ENCODE measurements at regions not wholly inside any gene's neighbourhood (a gene's known extent, or its start where the extent isn't known, plus 50 kb on each side); places are given as distances from the start of the nearest gene placed in this dataset.
"Not testable (repeated sequence)": the region's sequence is repeated elsewhere in the genome, so short reads cannot be mapped to it uniquely, and the experiment has no call there.

DNA sequence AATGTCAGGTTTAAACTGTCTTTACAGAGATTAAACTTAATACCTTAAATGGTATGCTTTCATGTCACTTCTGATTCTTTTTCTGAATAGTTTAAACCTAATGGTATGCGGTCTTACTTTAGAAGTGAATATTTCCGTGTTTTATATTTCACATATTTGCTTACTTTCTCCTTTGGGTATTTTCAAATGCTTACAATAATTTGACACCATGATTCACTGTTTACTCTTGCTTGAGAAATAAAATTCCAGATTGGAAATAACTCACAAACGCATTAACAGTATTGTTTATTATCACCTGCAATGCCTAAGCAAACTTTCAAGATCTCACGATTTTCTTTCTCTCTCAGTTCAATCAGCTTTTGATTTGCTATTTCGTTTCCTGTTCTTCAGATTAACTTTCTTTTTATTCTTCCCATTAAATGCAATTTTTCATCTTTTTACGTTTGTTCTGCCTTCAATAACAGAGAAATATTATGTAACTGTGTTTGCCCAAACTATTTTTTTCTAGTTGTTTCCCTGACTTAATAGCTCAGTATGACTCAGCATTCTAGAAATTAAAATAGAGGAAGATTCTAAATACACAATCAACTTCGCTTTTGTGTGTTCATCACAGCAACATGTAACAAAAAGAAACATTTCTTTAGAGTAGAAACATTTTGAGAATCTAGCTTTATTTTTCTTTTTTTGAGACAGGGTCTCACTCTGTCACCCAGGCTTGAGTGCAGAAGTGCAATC is 955.5 kb upstream of the PRKX start:
- no peak for DNase-seq

DNA sequence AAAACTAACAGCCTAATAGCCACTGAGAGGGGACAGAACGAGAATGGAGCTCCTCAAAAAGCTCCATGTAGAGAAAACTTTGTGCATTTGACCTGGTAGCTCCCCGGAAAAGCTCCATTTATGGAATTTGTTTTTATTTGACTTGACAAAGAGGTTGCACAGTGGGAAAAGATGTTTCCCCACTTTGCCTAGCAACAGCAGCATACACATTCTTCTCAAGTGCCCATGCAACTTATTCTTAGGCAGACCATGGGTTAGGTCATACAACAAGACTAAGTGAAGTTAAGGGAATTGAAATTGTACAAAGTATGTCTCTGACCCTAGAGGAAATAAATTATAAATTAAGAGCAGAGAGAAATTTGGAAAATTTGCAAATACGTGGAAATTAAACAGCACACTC is 949.6 kb upstream of the PRKX start:
- no peak for DNase-seq

DNA sequence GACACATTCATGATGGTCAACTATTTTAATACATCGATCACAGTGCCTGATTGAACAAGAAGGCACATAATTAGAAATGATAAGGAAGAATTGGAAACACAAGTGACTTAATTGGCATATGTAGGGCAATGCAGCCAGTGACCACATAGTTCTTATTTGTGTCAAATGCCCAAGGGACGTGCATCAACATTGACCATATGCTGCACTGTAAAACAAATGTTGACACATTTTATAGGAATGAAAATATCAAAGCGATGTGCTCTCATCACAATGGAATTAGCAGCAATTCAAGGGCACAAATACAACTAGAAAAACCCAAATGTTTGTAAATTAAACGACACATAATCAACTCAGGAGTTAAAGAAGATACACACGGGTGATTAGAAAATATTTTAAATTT is 948.3 kb upstream of the PRKX start:
- DNase-seq = no peak

- DNase-seq = no peak
Observed at GRCh38 chrX:4656419-4656818, 943.0 kb upstream of the PRKX start.

DNA sequence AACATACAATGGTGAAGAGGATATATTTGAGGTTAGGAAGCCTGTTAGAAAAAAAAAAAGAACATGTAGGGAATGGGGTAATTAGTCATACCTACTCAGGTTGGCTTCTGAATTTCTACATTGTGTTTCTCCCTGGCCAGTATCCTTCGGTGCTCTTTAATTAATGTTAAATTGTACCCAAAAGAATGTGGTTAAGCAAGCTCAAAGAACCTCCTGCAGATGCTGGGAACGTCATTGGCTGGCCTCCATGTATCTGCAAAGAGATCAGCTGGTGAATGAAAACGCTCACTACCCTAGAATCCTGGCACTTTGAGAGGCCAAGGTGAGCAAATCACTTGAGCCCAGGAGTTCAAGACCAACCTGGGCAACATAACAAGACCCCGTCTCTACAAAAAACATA is 942.3 kb upstream of the PRKX start:
- DNase-seq = no peak

GRCh38 chrX:4642114-4642513 is 928.7 kb upstream of the PRKX start:
- DNase-seq = no peak

DNA sequence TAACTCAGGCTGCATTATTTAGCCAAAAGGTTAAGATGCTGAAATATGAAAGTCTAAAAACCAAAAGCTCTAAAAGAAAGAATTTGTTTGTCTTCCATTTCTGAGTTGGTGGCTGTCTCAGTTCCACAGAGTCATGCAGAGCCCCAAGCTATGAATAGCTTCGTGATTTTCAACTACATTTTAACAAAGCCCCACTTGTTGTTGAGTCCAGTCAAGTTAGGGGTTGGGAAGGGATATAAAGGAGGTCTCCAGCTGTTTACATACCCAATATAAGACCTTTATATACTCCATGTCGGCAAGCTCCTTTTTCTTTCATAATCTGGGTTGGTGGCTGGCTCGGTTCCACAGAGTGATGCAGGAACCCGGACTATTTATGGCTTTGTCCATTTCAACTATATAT is 924.6 kb upstream of the PRKX start:
- no peak for DNase-seq

DNA sequence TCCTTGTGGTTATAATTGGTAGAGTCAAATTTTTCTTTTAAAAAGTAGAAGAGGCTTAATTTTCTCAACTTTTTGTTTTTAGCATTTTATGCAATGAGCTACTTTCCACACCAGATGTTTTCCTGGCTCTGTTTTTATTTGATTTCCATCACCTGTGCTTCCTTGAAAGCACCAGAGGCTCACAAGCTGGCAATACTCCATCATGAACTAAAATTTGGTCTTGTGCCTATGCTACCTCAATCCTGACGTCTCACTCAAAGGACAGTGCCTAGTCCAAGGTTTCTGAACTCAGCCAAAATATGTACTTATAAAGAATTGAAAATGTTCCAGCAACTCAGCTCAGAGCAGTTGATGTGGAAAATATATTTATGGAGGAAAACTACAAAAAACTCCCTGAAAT is 914.0 kb upstream of the PRKX start:
- no peak for DNase-seq

DNA sequence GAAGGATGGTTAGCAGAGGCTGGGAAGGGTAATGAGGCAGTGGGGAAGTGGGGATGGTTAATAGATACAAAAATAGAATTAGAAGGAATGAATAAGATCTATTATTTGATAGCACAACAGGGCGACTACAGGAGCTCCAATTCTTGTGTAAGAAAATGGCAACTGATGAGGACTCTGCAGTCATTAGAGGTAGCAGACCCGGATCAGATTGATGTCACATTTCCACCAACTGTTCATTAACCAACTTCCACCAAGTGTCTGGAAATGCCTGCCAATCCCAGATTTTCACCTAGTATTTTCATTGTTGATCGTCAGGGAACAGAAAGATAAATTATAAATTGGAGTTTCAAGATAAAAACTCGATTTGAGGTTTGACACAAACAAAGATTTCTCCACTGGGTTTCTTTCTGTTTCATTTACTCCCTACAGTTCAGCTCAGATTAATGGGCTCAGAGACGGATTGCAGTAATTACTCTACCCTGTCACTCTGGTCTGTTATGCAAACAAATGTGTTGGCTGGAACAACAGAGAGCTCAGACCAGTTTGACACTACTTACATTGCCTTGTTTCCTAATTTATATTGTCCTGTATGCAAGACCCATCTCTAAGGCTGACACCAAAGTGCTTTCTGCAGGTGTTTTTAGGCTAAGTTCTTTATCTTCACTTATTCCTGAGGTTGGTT is 909.2 kb upstream of the PRKX start:
- no peak for DNase-seq

- not testable (repeated sequence) for DNase-seq
Observed at GRCh38 chrX:4613651-4614050, 900.2 kb upstream of the PRKX start.

- no peak for DNase-seq
Observed at GRCh38 chrX:4588893-4589292, 875.4 kb upstream of the PRKX start.

DNA sequence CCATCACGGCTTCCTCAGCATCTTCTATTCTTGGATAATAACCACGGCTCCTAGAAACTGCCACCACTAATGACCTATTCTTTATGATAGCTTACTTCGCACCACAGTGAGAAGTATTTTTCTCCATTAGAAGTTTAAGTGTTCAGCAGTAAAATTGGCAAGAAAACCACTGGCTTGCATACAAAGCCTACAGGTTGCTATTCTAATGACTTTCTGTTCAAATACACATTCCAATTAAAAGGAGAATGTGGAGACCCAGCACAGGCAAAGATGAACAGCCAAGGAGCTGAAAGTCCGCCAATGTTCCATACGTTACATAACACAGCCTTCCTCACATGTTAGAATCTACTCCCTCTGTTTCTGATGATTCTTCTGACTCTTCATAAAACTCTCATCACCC is 875.0 kb upstream of the PRKX start:
- DNase-seq = no peak

DNA sequence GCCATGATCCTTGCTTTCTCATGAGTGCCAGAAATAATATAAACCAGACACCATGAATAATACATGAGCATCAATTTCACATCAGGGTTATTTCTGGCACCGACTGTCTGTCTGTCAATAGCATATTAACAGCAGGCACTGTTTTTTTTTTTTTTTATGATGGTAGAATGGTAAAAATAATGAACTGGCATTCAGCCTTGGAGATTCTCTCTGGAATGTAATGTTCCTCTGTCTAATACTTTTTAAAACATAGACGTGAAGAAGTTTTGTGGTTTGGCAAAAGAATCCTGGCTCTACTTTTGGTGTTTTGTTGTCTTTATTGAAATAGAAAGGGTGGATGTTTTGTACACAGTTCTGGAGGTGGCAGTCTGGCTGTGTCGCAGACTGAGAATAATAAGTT is 874.6 kb upstream of the PRKX start:
- DNase-seq = no peak

DNA sequence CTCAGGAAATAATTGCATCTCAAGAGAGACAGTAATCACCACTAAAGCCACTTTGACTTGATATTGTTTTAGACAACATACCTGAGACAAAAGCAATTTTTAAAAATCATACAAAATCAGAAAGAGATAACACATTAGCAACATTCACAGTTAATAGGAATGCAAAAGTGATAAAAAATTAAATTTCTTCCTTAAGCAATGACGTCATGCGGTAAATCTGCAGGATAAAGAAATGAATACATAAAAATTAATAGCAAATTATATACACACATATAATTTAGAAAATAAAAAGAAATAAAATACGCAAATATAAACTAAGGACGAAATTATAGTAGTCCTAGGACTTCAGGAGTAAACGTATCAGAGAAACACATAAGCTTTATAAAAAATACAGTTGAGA is 866.5 kb upstream of the PRKX start:
- no peak for DNase-seq

DNA sequence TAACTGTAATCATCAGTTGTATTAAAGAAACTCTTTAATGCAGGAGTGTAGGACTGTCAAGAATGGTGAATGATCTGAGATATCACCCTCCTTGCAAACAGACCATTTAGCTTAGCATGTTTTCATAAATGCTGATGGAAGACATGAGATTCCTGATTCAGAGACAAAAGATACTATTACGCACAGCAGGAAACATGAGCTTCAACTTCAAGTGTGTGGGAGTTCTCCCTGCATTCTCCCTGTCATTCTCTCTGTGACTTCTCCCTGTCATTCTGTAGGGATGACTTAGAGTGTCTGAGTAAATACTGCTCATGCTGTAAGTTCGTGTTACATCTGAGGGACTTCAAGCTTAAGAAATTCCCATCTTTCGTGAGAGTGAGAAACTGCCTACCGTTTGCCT is 866.0 kb upstream of the PRKX start:
- no peak for DNase-seq

- DNase-seq = no peak
Observed at GRCh38 chrX:4572691-4573090, 859.2 kb upstream of the PRKX start.

GRCh38 chrX:4570151-4570550 is 856.7 kb upstream of the PRKX start:
- DNase-seq = no peak

DNA sequence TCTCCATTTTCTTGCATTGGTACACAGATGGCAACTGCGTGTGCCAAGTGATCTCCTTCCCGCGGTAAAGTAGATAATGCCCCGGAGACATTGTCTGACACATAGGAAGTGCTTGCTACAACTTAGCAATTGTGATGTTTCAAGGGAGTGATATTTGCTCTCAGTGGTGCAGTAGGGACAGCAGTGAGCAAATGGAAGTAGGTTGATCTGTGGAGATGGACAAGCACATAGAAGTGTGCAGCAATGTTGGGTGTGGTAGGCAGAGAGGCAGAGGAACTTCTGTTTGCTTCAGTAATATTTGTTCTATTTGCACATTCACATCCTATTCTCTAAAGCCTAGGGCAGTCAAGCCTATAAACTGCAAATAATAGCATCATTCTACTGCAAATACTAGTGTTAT is 846.7 kb upstream of the PRKX start:
- no peak for DNase-seq

GRCh38 chrX:4550018-4550417 is 836.6 kb upstream of the PRKX start:
- no peak for DNase-seq

DNA sequence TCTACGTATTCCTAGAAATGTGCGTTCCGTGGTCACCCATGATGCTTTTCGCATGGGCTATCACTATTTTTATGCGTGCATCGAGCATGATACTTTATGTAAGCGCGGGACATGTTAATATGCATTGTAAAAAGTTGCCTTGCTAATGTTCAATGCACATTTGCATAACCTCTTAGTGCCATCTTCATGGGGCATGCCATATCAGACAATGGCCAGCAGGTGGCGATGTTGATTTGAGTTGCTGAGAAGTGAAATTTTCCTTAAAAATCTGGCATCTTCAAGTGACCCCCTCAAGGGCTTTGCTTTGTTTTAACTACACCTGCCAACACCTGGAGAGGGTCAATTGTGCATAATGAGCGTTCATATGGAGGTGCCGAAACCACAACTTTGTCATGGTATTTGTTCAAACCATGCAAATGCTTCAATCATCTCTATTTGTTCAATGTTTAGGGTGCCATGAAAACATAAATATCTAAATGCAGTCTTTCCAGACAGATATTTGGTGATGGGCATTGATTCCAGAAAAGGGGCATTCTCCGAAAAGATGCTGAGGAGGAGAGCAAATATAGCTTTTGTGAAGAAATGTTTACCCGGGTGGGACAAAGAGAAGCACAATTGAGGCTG is 833.9 kb upstream of the PRKX start:
- DNase-seq = peak in 3 of 4 experiments; percentile 0

GRCh38 chrX:4546178-4546577 is 832.7 kb upstream of the PRKX start:
- not testable (repeated sequence) for DNase-seq

- no peak for DNase-seq
Observed at GRCh38 chrX:4528247-4528646, 814.8 kb upstream of the PRKX start.

DNA sequence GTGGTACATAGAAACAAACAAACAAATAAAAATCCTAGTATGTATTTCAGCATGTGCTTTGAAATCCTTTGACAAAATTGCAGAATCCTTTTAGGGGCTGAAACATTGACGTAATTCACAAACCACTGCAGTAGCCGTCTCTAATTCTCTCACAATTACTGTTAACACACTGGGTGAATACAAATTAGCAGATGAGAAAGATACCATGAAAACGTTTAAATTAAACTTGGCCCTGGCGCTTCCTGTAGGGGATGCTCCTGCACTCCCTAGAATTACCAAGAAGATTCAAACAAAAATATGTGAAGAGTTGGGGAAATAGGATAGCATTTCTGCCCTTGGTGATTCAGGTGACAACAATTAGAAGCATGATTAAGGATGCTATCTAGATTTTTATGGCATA is 772.5 kb upstream of the PRKX start:
- DNase-seq = no peak

DNA sequence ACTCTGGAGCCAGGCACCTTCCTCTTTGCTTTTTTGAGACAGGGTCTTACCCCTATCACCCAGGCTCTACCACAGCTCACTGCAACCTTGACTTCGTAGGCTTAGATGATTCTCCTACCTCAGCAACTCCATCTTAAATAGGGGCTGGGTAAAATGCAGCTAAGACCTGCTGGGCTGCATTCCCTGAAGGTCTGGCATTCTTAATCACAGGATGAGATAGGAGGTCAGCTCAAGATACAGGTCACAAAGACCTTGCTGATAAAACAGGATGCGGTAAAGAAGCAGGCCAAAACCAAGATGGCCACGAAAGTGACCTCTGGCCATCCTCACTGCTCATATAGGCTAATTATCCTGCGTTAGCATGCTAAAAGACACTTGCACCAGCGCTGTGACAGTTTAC is 770.8 kb upstream of the PRKX start:
- DNase-seq = no peak

DNA sequence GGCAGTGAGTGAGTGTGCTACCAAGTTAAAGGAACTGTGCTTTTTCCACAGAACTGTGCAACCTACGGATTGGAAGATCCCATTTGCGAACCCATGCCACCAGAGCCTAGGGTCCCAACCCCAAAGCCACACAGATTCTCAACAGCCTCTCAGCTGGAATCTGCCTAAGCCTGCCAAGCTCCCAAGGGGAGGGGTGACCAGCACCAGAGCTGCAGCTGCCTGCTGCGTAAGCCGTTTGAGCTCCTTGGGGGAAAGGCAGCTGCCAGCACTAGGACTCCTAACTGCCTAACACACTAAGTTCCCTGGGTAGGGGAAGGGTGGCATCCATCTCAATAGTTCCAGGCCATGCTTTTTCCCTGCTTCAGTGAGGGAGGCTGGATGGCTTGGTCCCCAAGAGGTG is 738.1 kb upstream of the PRKX start:
- no peak for DNase-seq
